Fibroblast of skin of scalp (primary cell): ENCODE measurements at regions not wholly inside any gene's neighbourhood (a gene's known extent, or its start where the extent isn't known, plus 50 kb on each side); places are given as distances from the start of the nearest gene placed in this dataset.
"Not testable (repeated sequence)": the region's sequence is repeated elsewhere in the genome, so short reads cannot be mapped to it uniquely, and the experiment has no call there.

Experiments
- DNase-seq: peaks from one replicate; pipeline ENCODE4 v3.0.0-alpha.2; 2013

DNA sequence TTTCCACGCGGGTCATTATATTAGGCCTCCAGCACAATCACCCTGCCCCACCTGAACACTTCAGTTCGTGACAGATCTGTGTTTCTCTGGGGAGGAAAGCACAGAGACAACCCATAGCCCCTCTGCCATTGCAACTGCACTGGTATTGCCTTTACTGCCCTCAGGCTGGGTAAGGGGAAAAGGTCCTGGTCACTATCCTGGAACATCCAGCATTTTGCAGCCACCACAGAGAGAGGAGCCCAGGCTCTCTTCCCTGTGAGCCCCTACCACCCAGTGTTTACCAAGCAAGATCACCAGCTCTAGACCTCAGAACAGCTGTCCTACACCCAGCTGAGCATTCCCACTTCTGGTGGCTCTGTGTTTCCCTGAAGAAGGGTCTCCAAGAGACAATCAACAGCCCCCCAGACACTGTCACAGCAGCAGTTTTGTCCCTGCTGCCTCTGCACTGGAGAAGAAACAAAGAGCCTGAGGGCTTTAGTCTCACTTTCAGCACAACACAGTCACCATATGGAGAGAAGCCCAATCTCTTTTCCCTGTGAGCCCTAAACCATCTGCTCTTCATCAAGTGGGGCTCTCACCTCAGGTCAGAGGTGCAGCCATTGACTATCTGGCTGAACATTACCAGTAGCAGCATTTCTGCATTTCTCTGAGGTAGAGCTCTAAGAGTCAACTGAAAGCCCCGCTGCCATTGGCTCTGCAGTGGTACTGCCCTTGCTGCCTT, 655.2 kb upstream of the FAM174A start:
- DNase-seq, result no peak

DNA sequence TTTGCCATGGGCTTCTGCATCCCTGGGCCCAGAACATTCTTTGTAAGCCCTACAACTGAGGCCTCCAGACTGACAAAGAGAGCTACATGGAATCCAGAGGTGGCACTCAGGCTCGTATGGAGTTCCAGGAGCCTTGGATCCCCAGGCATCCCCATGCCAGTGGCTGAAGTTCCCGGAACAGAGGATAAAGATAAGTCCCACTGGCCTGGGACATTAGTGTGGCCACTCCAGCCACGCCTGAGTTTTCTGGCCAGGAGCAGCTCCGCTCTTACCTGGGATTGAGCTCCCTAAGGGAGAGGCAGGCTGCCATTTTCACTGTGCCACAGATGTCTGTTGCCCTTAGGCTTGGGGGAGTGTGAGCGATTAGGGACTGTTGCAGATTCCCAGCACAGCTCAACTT, 656.3 kb upstream of the FAM174A start:
- DNase-seq, result no peak

DNA sequence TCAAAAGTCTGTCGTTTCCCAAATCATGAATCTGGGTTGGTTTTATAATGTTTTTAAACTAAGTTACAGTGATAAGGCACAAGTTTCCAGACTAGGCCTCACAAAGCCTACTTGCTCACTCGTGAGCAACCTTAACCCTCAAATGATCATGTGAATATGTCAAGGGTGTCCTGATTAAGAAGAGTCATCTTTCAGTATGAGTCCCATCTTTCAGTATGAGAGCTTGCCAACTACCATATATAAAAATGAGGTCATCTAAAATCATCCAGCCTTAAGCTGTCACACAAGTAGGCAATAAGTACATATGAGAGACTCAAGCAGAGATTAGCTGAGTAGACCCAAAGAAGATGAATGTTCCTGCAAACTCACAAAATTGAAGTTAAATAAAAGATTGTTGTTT, 668.4 kb upstream of the FAM174A start:
- DNase-seq, result no peak

DNA sequence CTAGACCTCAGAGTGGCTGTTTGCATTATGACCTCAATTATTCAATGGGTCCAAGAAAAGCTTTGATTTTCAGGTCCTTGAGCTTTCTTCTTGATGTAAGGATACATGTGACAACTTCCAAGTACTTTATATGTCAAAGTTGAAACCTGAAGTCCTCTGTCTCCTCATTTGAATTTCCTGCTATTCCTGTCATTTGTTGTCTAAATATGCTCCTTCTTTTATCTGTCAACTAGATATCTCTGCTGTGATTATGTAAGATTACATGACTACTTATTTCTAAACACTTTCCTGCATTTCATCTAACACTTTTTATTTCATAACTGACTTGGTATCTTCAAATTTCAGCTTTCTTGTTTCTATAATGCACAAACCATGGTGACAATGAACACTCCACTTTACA, 670.0 kb upstream of the FAM174A start:
- DNase-seq, result no peak

DNA sequence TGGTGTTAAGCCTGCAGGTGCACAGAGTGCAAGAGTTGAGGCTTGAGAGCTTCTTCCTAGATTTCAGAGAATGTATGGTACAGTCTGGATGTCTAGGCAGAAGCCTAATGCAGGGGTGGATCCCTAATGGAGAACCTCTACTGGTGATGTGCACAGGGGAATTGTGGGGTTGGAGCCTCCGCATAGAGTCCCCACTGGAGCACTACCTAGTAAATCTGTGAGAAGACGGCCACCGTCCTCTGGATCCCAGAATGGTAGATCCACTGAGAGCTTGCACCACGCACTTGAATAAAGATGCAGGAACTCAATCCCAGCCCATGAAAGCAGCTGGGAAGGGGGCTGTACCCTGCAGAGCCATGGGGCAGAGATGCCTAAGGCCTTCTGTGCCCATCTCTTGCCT, 699.4 kb upstream of the FAM174A start:
- no peak for DNase-seq

DNA sequence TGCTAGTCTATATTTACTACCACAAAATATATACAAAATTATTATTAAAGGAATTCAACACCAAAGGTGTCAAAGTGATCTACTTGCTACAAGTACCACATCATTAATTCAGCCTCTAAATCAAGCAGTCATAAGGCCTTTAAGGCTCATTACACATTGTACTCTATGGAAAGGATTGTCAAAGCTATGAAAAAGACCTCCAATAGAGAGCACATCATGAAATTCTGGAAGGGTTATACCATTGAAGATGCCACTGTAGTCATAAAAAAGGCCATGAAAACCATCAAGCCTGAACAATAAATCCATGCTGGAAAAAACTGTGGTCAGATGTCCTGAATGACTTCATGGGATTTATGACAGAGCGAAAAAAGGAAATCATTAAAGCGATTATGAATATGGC, 708.0 kb upstream of the FAM174A start:
- no peak for DNase-seq

DNA sequence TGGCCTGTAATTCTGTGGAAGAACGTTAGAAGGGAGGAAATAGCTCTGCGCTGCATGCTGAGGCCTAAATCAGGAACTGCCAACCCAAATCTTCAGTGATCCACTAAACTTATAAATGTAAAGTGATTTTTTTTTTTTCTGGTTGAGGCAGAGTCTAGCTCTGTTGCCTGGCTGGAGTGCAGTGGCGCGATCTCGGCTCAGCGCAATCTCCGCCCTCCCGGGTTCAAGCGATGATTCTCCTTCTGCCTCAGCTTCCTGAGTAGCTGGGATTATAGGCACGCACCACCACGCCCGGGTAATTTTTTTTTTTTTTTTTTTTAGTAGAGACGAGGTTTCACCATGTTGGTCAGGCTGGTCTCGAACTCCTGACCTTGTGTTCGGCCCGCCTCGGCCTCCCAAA, 717.4 kb upstream of the FAM174A start:
- DNase-seq, result no peak

DNA sequence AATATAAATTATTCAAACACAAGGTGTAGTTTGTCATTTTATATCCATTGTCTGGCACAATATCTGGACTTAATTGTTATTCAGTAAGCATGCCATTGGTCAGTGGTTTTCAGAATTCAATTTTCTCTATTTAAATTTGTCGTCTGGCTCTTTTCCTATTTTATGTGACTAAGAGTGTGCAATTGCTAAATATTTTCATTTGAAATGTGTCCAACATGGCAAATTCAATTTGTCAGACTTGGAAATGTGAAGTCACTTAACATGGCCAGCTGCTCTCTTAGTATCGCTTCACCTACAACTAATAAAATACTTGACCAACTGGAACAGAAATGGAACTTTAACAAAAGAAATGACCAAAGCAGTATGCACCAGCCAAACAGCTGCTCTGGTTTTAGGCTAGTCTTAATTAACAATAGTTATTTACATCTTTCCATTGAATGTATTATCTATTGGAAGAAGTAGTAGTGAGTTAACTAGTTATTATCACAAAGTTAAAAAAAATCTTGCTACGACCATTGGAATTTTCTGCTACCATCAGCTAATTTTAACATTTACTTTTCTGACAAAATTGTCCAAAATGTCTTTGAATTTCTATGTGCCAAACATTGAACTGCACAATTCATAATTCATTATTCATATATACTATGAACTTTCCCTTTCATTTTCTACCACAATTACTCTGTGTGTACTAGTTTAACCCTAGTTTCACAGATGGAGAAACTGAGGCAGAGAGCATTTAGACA, 720.7 kb upstream of the FAM174A start:
- DNase-seq, result no peak

DNA sequence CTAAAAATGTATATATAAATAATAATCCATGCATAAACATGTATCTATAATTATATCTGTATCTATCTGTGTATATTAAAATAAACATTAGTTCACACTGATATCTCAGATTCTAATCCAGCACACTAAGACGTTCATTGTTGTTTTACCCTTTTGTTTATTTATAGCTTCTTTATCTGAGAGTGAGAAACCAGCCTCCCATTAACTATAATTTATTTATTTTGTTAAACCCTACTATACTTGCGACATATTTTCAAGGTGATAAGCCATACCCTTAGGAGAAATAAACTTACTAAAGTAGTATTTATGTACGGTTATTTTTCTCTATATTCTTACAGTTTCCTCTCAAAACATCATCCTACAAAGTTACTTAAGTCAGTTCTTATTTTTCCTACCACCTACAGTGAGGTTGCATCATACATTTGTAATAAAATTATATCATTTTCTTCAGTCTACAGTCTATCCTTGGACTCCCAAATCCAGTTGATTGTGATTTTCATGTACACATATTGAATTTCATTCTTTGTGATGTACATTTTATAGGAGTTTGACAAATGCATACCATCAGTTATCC, 726.4 kb upstream of the FAM174A start:
- DNase-seq, result no peak

DNA sequence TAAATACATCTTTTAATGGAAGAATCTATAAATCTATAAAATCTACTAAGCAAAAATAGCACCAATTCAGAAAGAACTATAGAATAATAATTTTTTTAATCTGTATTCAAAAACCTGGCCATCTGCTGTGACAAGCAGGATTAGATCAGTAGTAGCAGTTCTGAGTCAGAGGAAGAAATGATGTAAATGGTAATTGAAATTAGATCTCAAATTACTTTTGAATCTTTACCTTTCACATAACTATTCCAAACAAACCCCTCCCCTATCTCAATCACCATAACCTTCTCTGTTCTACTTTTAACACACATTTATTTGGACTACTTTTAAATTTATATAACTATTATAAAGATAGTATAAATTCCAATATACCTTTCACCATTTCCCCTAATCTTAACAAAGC, 727.8 kb upstream of the FAM174A start:
- no peak for DNase-seq

DNA sequence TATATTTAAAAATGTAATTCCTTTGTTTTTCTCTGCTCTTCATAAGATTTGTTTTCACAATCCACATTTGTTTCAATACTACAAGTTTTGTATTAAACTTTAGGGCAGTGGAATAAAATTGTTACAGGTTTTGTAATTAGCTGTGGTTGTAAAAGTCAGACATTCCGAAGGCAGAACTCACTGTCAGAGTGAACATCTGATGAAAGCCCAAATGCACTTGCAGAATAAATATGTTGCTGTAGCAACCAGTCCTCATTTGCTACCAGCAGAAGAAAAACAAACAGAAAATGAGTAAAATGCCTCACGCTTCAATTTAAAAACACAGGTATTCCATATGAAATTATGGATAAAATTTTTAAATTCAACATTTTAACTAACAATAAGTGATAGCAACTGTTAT, 740.1 kb upstream of the FAM174A start:
- DNase-seq, result no peak

DNA sequence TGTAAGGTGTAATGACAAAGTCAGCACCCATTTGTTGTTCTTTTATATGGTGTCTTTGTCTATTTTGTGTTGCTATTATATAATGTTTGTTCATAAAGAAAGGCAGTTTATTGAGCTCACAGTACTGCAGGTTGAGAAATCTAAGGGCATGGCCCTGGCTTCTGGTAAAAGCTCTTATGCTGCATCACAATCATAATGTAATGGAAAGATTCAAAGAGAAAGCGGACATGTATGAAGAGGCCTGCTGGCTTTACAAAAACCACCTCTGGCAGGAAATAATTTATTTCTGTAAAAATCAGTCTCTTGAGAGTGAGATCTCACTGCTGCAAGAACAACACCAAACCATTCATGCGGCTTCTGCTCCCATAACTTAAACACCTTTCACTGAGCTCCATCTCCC, 746.7 kb upstream of the FAM174A start:
- no peak for DNase-seq

DNA sequence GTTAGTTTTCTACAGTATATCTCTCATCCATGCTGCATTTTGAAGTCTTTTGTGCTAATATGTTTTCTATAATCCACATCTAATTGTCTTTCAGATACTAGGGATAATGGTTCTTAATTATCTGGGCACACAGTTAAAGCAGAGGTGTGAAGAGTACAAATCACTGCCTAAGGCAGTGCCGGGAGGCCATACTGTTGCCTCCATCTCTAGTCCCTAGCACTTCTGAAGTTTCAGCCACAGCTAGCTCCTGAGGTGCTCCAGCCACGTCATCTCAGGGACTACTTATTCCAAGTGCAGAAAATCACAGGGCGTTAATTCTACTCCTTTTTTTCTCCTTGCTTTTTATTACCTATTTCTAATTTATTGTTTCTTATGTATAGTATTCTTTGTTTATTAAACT, 760.0 kb upstream of the FAM174A start:
- no peak for DNase-seq

DNA sequence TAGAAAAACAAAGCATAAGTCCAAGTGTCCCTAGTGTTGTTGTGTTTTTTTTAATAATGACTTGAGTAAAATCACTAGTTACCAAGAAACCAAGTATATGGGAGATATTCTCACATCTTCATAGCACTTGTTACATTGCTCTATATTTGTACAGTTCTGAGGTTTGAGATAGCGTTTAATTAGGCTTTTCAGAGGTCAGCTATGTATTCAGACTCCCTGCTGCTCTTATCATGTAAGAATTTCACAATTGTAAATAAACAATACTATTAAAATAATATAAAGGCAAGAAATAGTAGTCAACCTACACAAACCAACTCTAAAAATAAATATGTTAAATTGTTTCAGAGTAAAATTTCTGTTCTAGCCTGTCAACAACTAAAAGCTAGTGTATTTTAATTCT, 761.9 kb upstream of the FAM174A start:
- no peak for DNase-seq

DNA sequence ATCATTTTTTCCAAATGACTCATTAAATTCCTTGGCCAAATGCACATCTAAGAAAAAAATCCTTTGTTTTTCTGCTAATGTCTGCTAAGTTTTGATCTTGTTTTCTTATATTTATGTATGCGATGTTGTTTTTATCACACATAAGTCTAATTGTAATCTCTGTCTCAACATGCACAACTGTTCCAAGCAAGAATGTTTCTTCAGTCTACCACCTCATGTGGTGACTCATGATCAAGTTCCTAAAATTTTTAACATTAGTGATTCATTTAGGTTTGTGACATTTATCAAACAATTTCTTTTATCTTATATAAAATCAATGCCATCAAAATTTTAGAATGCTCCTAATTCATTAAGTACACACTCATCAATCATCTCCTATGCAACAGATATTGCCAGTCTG, 763.9 kb upstream of the FAM174A start:
- no peak for DNase-seq

DNA sequence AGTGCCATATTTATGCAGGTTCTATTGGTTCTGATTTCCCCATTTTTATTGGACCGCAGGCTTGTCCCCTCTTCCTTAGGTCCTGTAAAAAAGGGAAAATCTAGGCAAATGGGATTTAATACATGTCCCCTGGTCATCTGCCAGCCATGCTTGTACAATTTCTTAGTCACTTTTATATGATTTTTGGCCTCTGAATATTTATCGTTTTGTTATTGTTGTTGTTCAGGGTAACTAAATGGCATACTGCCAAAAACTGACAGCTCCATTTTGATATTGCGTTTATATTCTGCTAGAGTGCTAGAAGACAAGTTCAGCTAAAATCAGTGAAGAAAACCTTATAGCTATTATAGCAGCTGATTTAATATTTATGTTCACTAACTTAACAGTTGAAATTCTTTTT, 770.2 kb upstream of the FAM174A start:
- DNase-seq, result no peak

DNA sequence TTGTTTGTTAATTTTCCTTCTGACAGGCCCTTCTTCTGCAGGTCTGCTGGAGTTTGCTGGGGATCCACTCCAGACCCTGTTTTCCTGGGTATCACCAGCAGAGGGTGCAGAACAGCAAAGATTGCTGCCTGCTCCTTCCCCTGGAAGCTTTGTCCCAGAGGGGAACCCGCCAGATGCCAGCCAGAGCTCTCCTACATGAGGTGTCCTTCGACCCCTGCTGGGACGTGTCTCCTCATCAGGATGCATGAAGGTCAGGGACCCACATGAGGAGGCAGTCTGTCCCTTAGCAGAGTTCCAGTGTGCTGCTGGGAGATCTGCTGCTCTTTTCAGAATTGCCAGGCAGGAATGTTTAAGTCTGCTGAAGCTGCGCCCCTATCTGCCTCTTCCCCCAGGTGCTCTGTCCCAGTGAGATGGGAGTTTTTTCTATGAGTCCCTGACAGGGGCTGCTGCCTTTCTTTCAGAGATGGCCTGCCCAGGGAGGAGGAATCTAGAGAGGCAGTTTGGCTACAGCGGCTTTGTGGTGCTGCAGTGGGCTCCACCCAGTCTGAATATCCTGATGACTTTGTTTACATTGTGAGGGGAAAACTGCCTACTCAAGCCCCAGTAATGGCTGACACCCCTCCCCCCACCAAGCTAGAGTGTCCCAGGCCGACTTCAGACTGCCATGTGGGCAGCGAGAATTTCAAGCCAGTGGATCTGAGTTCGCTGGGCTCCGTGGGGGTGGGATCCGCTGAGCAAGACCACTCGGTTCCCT, 772.0 kb upstream of the FAM174A start:
- DNase-seq, result no peak

DNA sequence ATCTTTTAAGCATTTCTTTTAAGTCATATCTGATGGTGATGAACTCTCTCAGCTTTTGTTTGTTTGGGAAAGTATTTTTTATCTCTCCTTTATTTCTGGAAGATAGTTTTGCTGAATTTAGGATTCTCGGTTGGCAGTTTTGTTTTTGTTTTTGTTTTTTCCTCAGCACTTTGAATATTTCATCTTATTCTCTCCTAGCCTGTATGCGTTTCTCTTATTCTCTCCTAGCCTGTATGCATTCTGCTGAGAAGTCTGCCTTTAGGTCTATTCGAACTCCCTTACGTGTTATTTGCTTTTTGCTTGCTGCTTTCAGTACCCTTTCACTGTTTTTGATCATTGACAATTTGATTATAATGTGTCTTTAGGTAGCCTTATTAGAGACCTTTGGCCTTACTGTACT, 787.8 kb upstream of the FAM174A start:
- DNase-seq, result no peak

DNA sequence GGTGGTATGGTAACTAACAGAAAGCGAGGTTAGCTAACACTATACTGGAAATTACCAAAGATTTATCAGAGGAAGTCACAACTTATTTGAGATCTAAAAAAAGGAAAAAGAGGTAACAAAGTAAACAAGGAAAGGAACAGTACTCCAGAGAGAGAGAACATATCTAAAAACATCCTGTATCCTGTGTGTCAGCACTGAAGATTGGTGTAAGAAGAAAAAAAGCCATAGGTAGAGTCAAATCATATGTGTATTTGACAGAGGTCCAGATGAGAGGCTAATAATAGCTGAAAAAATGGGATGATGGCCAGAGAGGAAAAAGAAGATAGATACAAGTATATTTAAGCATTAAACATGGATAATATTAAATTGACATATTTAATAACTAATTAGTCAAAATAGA, 802.0 kb upstream of the FAM174A start:
- not testable (repeated sequence) for DNase-seq

DNA sequence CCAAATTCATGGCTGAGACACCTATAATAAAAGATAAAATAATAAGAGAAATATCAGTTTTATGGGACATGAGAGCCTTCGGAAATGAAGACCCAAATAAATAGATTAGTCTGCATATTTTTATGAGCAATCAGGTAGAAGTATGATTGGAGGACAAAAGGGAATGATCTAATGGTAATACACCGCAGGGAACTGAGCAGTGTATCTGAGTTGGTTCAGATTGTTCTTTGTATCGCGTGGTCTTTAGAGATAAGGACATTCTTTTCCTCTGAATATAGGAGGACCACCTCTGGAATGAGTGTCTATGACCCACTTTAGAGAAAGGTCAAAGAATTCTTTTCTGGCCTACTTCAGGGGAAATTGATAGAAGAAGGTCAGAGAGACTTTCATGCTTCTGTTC, 801.8 kb upstream of the CHD1 start:
- DNase-seq, result not testable (repeated sequence)

DNA sequence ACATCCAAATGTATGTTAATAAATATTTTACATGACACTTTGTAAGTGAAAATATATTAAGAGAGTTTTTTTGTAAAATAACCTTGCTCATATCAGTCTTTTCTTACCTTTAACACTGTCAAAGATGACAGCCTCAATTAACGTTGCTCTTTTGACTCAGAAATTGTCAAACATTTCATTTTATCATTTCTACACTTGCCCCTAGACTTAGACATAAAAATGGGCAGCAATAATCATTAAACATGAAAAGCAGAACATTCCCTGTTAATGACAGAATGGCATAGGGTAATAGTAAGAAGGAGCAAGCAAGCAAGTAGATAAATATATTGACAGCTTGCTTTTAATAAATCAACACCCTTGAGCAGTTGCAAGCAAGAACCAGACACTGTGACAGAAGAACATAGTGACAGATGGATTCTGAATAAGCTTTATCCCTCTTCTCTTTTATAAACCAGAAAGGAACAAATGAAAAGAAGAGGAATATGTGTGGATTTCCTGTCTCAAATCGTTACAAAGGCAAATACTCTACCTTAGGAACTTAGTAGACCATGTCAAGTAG, 796.0 kb upstream of the CHD1 start:
- no peak for DNase-seq

DNA sequence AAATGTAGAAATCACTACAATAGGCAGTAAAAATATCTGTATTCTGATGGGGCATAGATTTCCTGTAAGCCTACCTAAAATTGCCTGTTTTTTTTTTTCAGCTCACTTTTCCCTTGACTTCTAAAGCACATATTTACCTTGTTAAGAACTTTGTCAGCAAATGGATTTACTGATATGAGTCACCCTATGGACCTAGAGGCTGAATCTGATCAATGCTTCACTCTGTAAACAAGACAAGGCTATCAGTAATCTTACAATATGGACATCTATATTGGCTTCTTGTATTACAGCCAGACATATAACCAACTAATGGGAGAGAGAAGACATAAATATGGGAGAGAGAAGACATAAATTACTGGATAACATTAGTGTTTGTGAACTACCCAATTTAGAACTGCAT, 792.7 kb upstream of the CHD1 start:
- no peak for DNase-seq

DNA sequence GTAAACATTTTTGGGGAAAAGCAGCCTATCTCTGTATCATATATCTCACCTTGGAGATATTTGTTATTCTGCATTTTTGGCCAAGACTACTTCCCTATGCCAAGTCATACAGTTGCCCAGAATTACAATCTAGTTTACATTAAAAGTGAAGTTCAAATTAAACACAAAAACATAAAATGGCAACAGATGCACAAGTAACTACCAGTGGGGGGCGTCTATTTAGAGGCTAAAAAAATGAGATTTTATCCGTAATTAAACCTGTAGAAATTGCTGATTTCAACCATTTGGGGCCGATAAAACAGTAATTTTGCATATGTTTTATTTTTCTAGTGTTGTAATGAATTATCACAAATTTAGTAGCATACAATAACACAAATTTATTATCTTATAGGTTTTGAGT, 787.1 kb upstream of the CHD1 start:
- no peak for DNase-seq
